ENCODE measurements at regions not wholly inside any gene's neighbourhood (a gene's known extent, or its start where the extent isn't known, plus 50 kb on each side); places are given as distances from the start of the nearest gene placed in this dataset.

GRCh38 chr1:58430421-58431275, 115.9 kb downstream of the OMA1 start:
- no peaks in the 10 kb centered on the region for H3K27me3 ChIP-seq (ENCODE audit: control insufficient read depth, insufficient read depth, low read length)
- H3K4me1 ChIP-seq (ENCODE audit: control insufficient read depth, insufficient read depth, low read length) = peaks cover 5% of the 10 kb centered on the region
- H3K9me3 ChIP-seq (ENCODE audit: control insufficient read depth, insufficient read depth, low read length) = no peaks in the 10 kb centered on the region
- H3K9ac ChIP-seq (ENCODE audit: low read depth, low read length) = no peak overlapping the region
- no peaks in the 10 kb centered on the region for H3K36me3 ChIP-seq (ENCODE audit: control insufficient read depth, insufficient read depth, low read length)
- H3K4me3 ChIP-seq (ENCODE audit: low read depth, low read length) = no peak overlapping the region

GRCh38 chr1:58426918-58427317, 119.6 kb downstream of the OMA1 start:
- Histone ChIP-seq H3K4me1 (ENCODE audit: control insufficient read depth, insufficient read depth, low read length) (no peaks in the 10 kb centered on the region), H3K27me3 (ENCODE audit: control insufficient read depth, insufficient read depth, low read length) (no peaks in the 10 kb centered on the region), H3K36me3 (ENCODE audit: control insufficient read depth, insufficient read depth, low read length) (no peaks in the 10 kb centered on the region), H3K4me3 (ENCODE audit: low read depth, low read length) (no peak overlapping the region), H3K9ac (ENCODE audit: low read depth, low read length) (no peak overlapping the region), H3K9me3 (ENCODE audit: control insufficient read depth, insufficient read depth, low read length) (no peaks in the 10 kb centered on the region)

- Histone ChIP-seq H3K4me1 (ENCODE audit: control insufficient read depth, insufficient read depth, low read length) (peaks cover 2% of the 10 kb centered on the region), H3K36me3 (ENCODE audit: control insufficient read depth, insufficient read depth, low read length) (no peaks in the 10 kb centered on the region), H3K27me3 (ENCODE audit: control insufficient read depth, insufficient read depth, low read length) (no peaks in the 10 kb centered on the region), H3K9me3 (ENCODE audit: control insufficient read depth, insufficient read depth, low read length) (no peaks in the 10 kb centered on the region), H3K9ac (ENCODE audit: low read depth, low read length) (no peak overlapping the region), H3K4me3 (ENCODE audit: low read depth, low read length) (no peak overlapping the region)
Measured at GRCh38 chr1:58422436-58422835, 124.1 kb downstream of the OMA1 start.

- Histone ChIP-seq H3K9me3 (ENCODE audit: control insufficient read depth, insufficient read depth, low read length) (no peaks in the 10 kb centered on the region), H3K4me1 (ENCODE audit: control insufficient read depth, insufficient read depth, low read length) (peaks cover 2% of the 10 kb centered on the region), H3K27me3 (ENCODE audit: control insufficient read depth, insufficient read depth, low read length) (no peaks in the 10 kb centered on the region), H3K9ac (ENCODE audit: low read depth, low read length) (no peak overlapping the region), H3K4me3 (ENCODE audit: low read depth, low read length) (no peak overlapping the region), H3K36me3 (ENCODE audit: control insufficient read depth, insufficient read depth, low read length) (no peaks in the 10 kb centered on the region)
Measured at GRCh38 chr1:58418283-58419228, 128.0 kb downstream of the OMA1 start.

GRCh38 chr1:58412071-58412580, 134.4 kb downstream of the OMA1 start:
- H3K27me3 ChIP-seq (ENCODE audit: control insufficient read depth, insufficient read depth, low read length) = no peaks in the 10 kb centered on the region
- no peak overlapping the region for H3K9ac ChIP-seq (ENCODE audit: low read depth, low read length)
- H3K4me1 ChIP-seq (ENCODE audit: control insufficient read depth, insufficient read depth, low read length) = no peaks in the 10 kb centered on the region
- no peak overlapping the region for H3K4me3 ChIP-seq (ENCODE audit: low read depth, low read length)
- no peaks in the 10 kb centered on the region for H3K9me3 ChIP-seq (ENCODE audit: control insufficient read depth, insufficient read depth, low read length)
- no peaks in the 10 kb centered on the region for H3K36me3 ChIP-seq (ENCODE audit: control insufficient read depth, insufficient read depth, low read length)

GRCh38 chr1:58409890-58410289, 136.6 kb downstream of the OMA1 start:
- Histone ChIP-seq H3K36me3 (ENCODE audit: control insufficient read depth, insufficient read depth, low read length) (no peaks in the 10 kb centered on the region), H3K9ac (ENCODE audit: low read depth, low read length) (no peak overlapping the region), H3K27me3 (ENCODE audit: control insufficient read depth, insufficient read depth, low read length) (no peaks in the 10 kb centered on the region), H3K4me3 (ENCODE audit: low read depth, low read length) (no peak overlapping the region), H3K9me3 (ENCODE audit: control insufficient read depth, insufficient read depth, low read length) (no peaks in the 10 kb centered on the region), H3K4me1 (ENCODE audit: control insufficient read depth, insufficient read depth, low read length) (no peaks in the 10 kb centered on the region)

GRCh38 chr1:58409336-58409735, 137.2 kb downstream of the OMA1 start:
- H3K4me3 ChIP-seq (ENCODE audit: low read depth, low read length) = no peak overlapping the region
- no peaks in the 10 kb centered on the region for H3K27me3 ChIP-seq (ENCODE audit: control insufficient read depth, insufficient read depth, low read length)
- H3K9ac ChIP-seq (ENCODE audit: low read depth, low read length) = no peak overlapping the region
- no peaks in the 10 kb centered on the region for H3K4me1 ChIP-seq (ENCODE audit: control insufficient read depth, insufficient read depth, low read length)
- no peaks in the 10 kb centered on the region for H3K9me3 ChIP-seq (ENCODE audit: control insufficient read depth, insufficient read depth, low read length)
- H3K36me3 ChIP-seq (ENCODE audit: control insufficient read depth, insufficient read depth, low read length) = no peaks in the 10 kb centered on the region

- Histone ChIP-seq H3K9me3 (ENCODE audit: control insufficient read depth, insufficient read depth, low read length) (no peaks in the 10 kb centered on the region), H3K36me3 (ENCODE audit: control insufficient read depth, insufficient read depth, low read length) (no peaks in the 10 kb centered on the region), H3K4me1 (ENCODE audit: control insufficient read depth, insufficient read depth, low read length) (no peaks in the 10 kb centered on the region), H3K9ac (ENCODE audit: low read depth, low read length) (no peak overlapping the region), H3K27me3 (ENCODE audit: control insufficient read depth, insufficient read depth, low read length) (no peaks in the 10 kb centered on the region), H3K4me3 (ENCODE audit: low read depth, low read length) (no peak overlapping the region)
Measured at GRCh38 chr1:58406301-58407071, 140.0 kb downstream of the OMA1 start.

- no peak overlapping the region for H3K9ac ChIP-seq (ENCODE audit: low read depth, low read length)
- H3K36me3 ChIP-seq (ENCODE audit: control insufficient read depth, insufficient read depth, low read length) = no peaks in the 10 kb centered on the region
- H3K4me3 ChIP-seq (ENCODE audit: low read depth, low read length) = no peak overlapping the region
- H3K4me1 ChIP-seq (ENCODE audit: control insufficient read depth, insufficient read depth, low read length) = no peaks in the 10 kb centered on the region
- H3K27me3 ChIP-seq (ENCODE audit: control insufficient read depth, insufficient read depth, low read length) = no peaks in the 10 kb centered on the region
- no peaks in the 10 kb centered on the region for H3K9me3 ChIP-seq (ENCODE audit: control insufficient read depth, insufficient read depth, low read length)
Measured at GRCh38 chr1:58405660-58406059, 140.9 kb downstream of the OMA1 start.

GRCh38 chr1:58403894-58404293, 142.6 kb downstream of the OMA1 start:
- H3K36me3 ChIP-seq (ENCODE audit: control insufficient read depth, insufficient read depth, low read length) = no peaks in the 10 kb centered on the region
- H3K4me3 ChIP-seq (ENCODE audit: low read depth, low read length) = no peak overlapping the region
- H3K4me1 ChIP-seq (ENCODE audit: control insufficient read depth, insufficient read depth, low read length) = peaks cover 5% of the 10 kb centered on the region
- no peak overlapping the region for H3K9ac ChIP-seq (ENCODE audit: low read depth, low read length)
- H3K27me3 ChIP-seq (ENCODE audit: control insufficient read depth, insufficient read depth, low read length) = no peaks in the 10 kb centered on the region
- H3K9me3 ChIP-seq (ENCODE audit: control insufficient read depth, insufficient read depth, low read length) = no peaks in the 10 kb centered on the region

GRCh38 chr1:58402444-58402843, 144.1 kb downstream of the OMA1 start:
- Histone ChIP-seq H3K9ac (ENCODE audit: low read depth, low read length) (no peak overlapping the region), H3K9me3 (ENCODE audit: control insufficient read depth, insufficient read depth, low read length) (no peaks in the 10 kb centered on the region), H3K36me3 (ENCODE audit: control insufficient read depth, insufficient read depth, low read length) (no peaks in the 10 kb centered on the region), H3K4me3 (ENCODE audit: low read depth, low read length) (no peak overlapping the region), H3K4me1 (ENCODE audit: control insufficient read depth, insufficient read depth, low read length) (peaks cover 5% of the 10 kb centered on the region), H3K27me3 (ENCODE audit: control insufficient read depth, insufficient read depth, low read length) (no peaks in the 10 kb centered on the region)
